HTR-8/SVneo (cell line): ENCODE measurements at regions not wholly inside any gene's neighbourhood (a gene's known extent, or its start where the extent isn't known, plus 50 kb on each side); places are given as distances from the start of the nearest gene placed in this dataset.
"Not testable (repeated sequence)": the region's sequence is repeated elsewhere in the genome, so short reads cannot be mapped to it uniquely, and the experiment has no call there.

ENCODE experiments used
- DNase-seq: peaks from one replicate; pipeline ENCODE4 v3.0.0; 2011; ENCODE audit warnings: low spot score, mixed read lengths; ENCODE audit not compliant: insufficient read length
- FAIRE-seq: peaks from 2 replicates; lab custom pipeline; 2011; peaks lifted over from hg19 to GRCh38; lab: Jason Lieb, UNC

GRCh38 chr3:22439626-22440025, 688.6 kb upstream of the ZNF385D start:
- DNase-seq, result no peak
- no peak for FAIRE-seq

GRCh38 chr3:22441711-22442110, 690.7 kb upstream of the ZNF385D start:
- no peak for FAIRE-seq
- DNase-seq, result no peak

- FAIRE-seq (no peak), DNase-seq (no peak)
Observed at GRCh38 chr3:22443571-22444233, 692.7 kb upstream of the ZNF385D start.

- not testable (repeated sequence) for FAIRE-seq, DNase-seq
Observed at GRCh38 chr3:22445336-22445735, 694.3 kb upstream of the ZNF385D start.

- FAIRE-seq, result no peak
- no peak for DNase-seq
Observed at GRCh38 chr3:22450786-22451400, 699.9 kb upstream of the ZNF385D start.

- FAIRE-seq (no peak), DNase-seq (no peak)
Observed at GRCh38 chr3:22451501-22451900, 700.5 kb upstream of the ZNF385D start.

GRCh38 chr3:22453906-22454535, 703.0 kb upstream of the ZNF385D start:
- no peak for DNase-seq
- no peak for FAIRE-seq

GRCh38 chr3:22469995-22470394, 719.0 kb upstream of the ZNF385D start:
- FAIRE-seq, result no peak
- no peak for DNase-seq

GRCh38 chr3:22471557-22471956, 720.5 kb upstream of the ZNF385D start:
- DNase-seq (no peak), FAIRE-seq (no peak)

GRCh38 chr3:22474706-22475445, 723.9 kb upstream of the ZNF385D start:
- DNase-seq (no peak), FAIRE-seq (no peak)

GRCh38 chr3:22475665-22476240, 724.7 kb upstream of the ZNF385D start:
- DNase-seq (no peak), FAIRE-seq (no peak)

GRCh38 chr3:22476976-22477375, 726.0 kb upstream of the ZNF385D start:
- FAIRE-seq, result no peak
- no peak for DNase-seq

- DNase-seq, result no peak
- no peak for FAIRE-seq
Observed at GRCh38 chr3:22485954-22486353, 717.2 kb upstream of the UBE2E2 start.

- FAIRE-seq (no peak), DNase-seq (no peak)
Observed at GRCh38 chr3:22490747-22491146, 712.4 kb upstream of the UBE2E2 start.

GRCh38 chr3:22491344-22491743, 711.8 kb upstream of the UBE2E2 start:
- DNase-seq (no peak), FAIRE-seq (no peak)

- FAIRE-seq (no peak), DNase-seq (no peak)
Observed at GRCh38 chr3:22492342-22492741, 710.8 kb upstream of the UBE2E2 start.

GRCh38 chr3:22495241-22495640, 707.9 kb upstream of the UBE2E2 start:
- DNase-seq (no peak), FAIRE-seq (no peak)

GRCh38 chr3:22495791-22496190, 707.3 kb upstream of the UBE2E2 start:
- no peak for FAIRE-seq
- no peak for DNase-seq

- no peak for DNase-seq
- no peak for FAIRE-seq
Observed at GRCh38 chr3:22496641-22497040, 706.5 kb upstream of the UBE2E2 start.

GRCh38 chr3:22506871-22507270, 696.3 kb upstream of the UBE2E2 start:
- no peak for FAIRE-seq

GRCh38 chr3:22507709-22508108, 695.4 kb upstream of the UBE2E2 start:
- FAIRE-seq (no peak), DNase-seq (no peak)

More at GRCh38 chr3:22506871-22507270, 696.3 kb upstream of the UBE2E2 start:
- no peak for DNase-seq
